COLO668 (cell line): ENCODE measurements at regions not wholly inside any gene's neighbourhood (a gene's known extent, or its start where the extent isn't known, plus 50 kb on each side); places are given as distances from the start of the nearest gene placed in this dataset.

Source experiments
- DNase-seq: peaks from one replicate; lab custom pipeline; 2025; ENCODE audit not compliant: unreplicated experiment; lab: John Stamatoyannopoulos, UW

GRCh38 chr4:137209240-137209639 is 323.1 kb downstream of the PCDH18 start:
- no peak for DNase-seq

GRCh38 chr4:137206781-137207180 is 325.5 kb downstream of the PCDH18 start:
- no peak for DNase-seq

- no peak for DNase-seq
Measured at GRCh38 chr4:137203601-137204000, 328.7 kb downstream of the PCDH18 start.

GRCh38 chr4:137200322-137200721 is 332.0 kb downstream of the PCDH18 start:
- DNase-seq: no peak

GRCh38 chr4:137198791-137199190 is 333.5 kb downstream of the PCDH18 start:
- no peak for DNase-seq

GRCh38 chr4:137194670-137195069 is 337.6 kb downstream of the PCDH18 start:
- DNase-seq: no peak

GRCh38 chr4:137193564-137193963 is 338.7 kb downstream of the PCDH18 start:
- no peak for DNase-seq

- DNase-seq: no peak
Measured at GRCh38 chr4:137181293-137181899, 350.9 kb downstream of the PCDH18 start.

- DNase-seq: no peak
Measured at GRCh38 chr4:137180349-137180748, 351.9 kb downstream of the PCDH18 start.

GRCh38 chr4:137156807-137157206 is 375.5 kb downstream of the PCDH18 start:
- DNase-seq: no peak

GRCh38 chr4:137156054-137156453 is 376.2 kb downstream of the PCDH18 start:
- DNase-seq: no peak

GRCh38 chr4:137131201-137131600 is 401.1 kb downstream of the PCDH18 start:
- no peak for DNase-seq

GRCh38 chr4:137129845-137130244 is 402.4 kb downstream of the PCDH18 start:
- no peak for DNase-seq

- DNase-seq: no peak
Measured at GRCh38 chr4:137129441-137129840, 402.9 kb downstream of the PCDH18 start.

- no peak for DNase-seq
Measured at GRCh38 chr4:137125011-137125410, 407.3 kb downstream of the PCDH18 start.

- DNase-seq: no peak
Measured at GRCh38 chr4:137124278-137124932, 407.9 kb downstream of the PCDH18 start.

GRCh38 chr4:137122876-137123275 is 409.4 kb downstream of the PCDH18 start:
- DNase-seq: no peak

GRCh38 chr4:137116144-137116543 is 416.1 kb downstream of the PCDH18 start:
- no peak for DNase-seq

- no peak for DNase-seq
Measured at GRCh38 chr4:137106733-137107132, 425.6 kb downstream of the PCDH18 start.

GRCh38 chr4:137106287-137106686 is 426.0 kb downstream of the PCDH18 start:
- DNase-seq: no peak

- no peak for DNase-seq
Measured at GRCh38 chr4:137090951-137091350, 441.3 kb downstream of the PCDH18 start.

- DNase-seq: no peak
Measured at GRCh38 chr4:137083571-137084135, 448.6 kb downstream of the PCDH18 start.

- no peak for DNase-seq
Measured at GRCh38 chr4:137082061-137082460, 450.2 kb downstream of the PCDH18 start.
